ENCODE measurements at regions not wholly inside any gene's neighbourhood (a gene's known extent, or its start where the extent isn't known, plus 50 kb on each side); places are given as distances from the start of the nearest gene placed in this dataset.
A peak's percentile ranks its signal among the peaks of the same experiment; 100 is the strongest.

DNA sequence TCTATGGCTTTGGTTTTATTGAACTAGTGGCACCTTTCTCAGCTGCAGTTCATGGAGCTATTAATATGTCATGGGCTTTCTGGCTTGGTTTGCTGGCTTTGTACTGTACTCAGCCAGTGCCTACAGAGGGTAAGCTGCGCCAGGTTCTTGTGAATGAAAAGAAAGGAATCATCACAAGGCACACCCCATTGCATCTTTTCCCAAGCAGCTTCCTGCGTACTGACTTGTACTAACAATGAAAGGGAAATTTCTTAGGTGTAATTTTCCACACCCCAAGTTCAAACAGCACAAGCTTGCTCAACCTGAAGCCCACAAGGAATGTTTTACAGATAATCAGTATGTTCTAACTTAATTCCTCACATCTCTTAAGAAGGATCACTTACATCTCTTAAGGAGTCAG lies 78.0 kb upstream of the TNFSF18 start:
- Histone ChIP-seq H3K27ac (ENCODE audit: low read depth, low read length) (no peak overlapping the region), H3K9ac (ENCODE audit: low read depth, low read length) (no peak overlapping the region), H3K9me3 (ENCODE audit: insufficient read depth, low read depth, low read length) (no peaks in the 10 kb centered on the region), H3K4me1 (ENCODE audit: insufficient read depth, low read length) (peaks cover 1% of the 10 kb centered on the region; the same call in 1 of the 2 replicates), H3K4me3 (ENCODE audit: low read length) (no peak overlapping the region), H3K27me3 (ENCODE audit: insufficient read depth, low read length) (no peaks in the 10 kb centered on the region), H3K36me3 (ENCODE audit: insufficient read depth, low read length) (no peaks in the 10 kb centered on the region)
- WGBS: 100% methylated on average over 1 of the region's 2 CpGs

DNA sequence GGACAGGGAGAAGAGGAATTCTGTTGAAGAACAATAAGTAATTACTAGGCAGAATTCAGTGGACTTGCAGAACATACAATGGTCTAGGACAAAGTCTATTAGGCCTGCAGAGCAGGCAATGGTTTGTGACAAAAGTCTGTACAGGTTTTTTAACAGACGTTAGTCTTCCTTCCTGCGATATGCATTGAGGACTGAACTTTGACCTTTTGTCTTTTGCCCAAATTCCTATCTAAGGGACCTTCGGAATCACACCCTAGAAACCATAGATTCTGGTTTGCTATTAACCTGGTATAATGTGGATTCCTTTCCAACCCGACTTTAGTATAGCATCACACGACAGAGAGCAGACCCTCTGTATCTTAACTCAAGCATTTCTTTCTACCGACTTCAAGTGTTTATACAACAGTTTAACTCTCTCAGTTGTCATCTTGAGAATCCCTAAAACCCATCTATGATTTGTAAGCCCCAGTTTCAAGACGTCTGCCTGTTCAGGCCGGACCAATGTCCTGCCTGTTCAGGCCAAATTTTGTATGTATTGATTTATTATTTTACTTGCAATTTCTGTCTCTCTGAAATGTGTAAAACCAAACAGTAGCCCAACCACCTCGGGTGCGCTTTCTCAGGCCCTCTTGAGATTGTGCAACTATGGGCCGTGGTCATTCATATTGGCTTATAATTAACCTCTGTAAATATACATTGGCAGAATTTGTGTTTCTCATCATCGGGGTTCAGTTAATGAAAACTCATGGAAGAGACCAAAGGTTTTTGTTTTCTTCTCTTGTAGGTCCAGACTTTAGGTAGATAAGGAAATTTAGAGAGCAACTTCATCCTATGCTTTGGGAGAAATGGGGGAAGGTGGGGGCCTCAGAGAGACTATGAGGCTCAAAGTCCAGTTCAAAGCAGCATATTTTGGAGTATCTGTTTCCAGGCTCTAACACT lies 76.9 kb upstream of the TNFSF18 start:
- H3K27me3 ChIP-seq (ENCODE audit: insufficient read depth, low read length): no peaks in the 10 kb centered on the region
- H3K4me3 ChIP-seq (ENCODE audit: low read length): no peak overlapping the region
- H3K27ac ChIP-seq (ENCODE audit: low read depth, low read length): no peak overlapping the region
- 93% methylated on average over 12 of the region's 12 CpGs for WGBS
- no peaks in the 10 kb centered on the region for H3K36me3 ChIP-seq (ENCODE audit: insufficient read depth, low read length)
- H3K9me3 ChIP-seq (ENCODE audit: insufficient read depth, low read depth, low read length): no peaks in the 10 kb centered on the region
- no peak overlapping the region for H3K9ac ChIP-seq (ENCODE audit: low read depth, low read length)
- H3K4me1 ChIP-seq (ENCODE audit: insufficient read depth, low read length): peaks cover 6% of the 10 kb centered on the region

DNA sequence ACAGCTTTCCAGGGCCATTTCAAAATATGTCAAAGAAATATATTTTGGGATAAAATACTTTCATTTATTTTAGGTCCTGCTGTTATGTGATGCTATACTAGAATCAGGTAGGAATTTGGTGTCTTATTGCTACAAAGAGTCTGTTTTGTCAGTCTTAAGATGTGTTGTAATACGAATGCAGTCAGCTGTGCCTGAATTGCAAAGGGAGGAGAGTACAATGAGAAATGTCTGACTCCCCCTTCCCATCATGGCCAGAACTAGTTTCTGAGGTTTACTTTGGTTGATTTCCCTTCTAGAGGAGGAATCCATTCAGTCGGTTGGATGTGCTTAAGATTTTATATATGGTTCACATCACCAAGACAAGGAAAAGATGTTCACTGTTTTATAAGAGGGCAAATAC lies 75.7 kb upstream of the TNFSF18 start:
- no peak overlapping the region for H3K27ac ChIP-seq (ENCODE audit: low read depth, low read length)
- H3K9me3 ChIP-seq (ENCODE audit: insufficient read depth, low read depth, low read length): no peaks in the 10 kb centered on the region
- no peak overlapping the region for H3K9ac ChIP-seq (ENCODE audit: low read depth, low read length)
- H3K27me3 ChIP-seq (ENCODE audit: insufficient read depth, low read length): no peaks in the 10 kb centered on the region
- H3K4me1 ChIP-seq (ENCODE audit: insufficient read depth, low read length): peaks cover 13% of the 10 kb centered on the region
- no peak overlapping the region for H3K4me3 ChIP-seq (ENCODE audit: low read length)
- no peaks in the 10 kb centered on the region for H3K36me3 ChIP-seq (ENCODE audit: insufficient read depth, low read length)
- WGBS: 88% methylated on average over 1 of the region's 2 CpGs

DNA sequence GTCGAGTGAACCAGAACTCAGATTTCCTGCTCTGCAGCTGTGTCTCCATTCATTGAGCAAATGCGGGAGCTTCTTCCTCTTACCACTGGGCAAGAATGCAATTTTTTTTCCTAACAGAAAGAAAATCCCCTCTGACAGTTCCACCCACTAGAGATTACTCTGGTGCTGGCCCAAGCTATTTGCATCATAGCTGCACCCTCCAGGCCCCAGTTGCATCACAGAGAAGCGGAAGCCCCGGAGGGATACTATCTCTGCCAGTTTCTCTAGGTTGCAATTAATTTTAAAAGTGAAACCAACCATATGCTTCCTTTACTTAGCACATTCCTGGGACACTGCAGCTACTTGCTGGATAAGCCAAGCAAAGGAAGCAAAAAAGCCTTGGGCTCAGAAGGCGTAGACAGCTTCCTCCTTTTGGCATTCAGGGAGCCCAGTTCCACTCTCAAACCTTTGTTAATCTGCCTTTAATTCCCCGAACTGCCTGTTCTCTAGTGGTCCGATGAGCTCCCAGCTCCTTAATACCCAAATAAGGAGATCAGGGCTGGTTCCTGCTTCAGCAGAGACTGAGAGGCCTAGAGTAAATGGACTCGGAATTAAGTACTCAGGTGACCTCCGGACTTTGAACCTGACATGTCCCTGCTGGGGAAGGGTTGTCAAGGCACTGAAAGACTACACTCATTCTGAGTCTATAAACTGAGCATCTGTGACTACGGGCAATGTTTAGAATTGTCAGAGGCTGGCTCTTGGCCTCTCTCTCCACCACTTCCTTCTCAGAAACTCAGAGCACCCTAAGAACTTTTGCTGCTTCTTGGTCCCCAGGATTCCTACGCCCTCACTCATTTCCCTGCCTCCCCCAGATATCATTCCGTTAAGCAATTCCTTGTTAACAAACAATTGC lies 72.5 kb upstream of the TNFSF18 start:
- no peak overlapping the region; the same call in 1 of the 2 replicates for H3K9ac ChIP-seq (ENCODE audit: low read depth, low read length)
- H3K9me3 ChIP-seq (ENCODE audit: insufficient read depth, low read depth, low read length): no peaks in the 10 kb centered on the region
- H3K4me1 ChIP-seq (ENCODE audit: insufficient read depth, low read length): peaks cover 13% of the 10 kb centered on the region
- H3K36me3 ChIP-seq (ENCODE audit: insufficient read depth, low read length): no peaks in the 10 kb centered on the region
- H3K27ac ChIP-seq (ENCODE audit: low read depth, low read length): peak overlapping the region; percentile 57; the same call in 1 of the 2 replicates
- 62% methylated on average over 12 of the region's 12 CpGs for WGBS
- H3K27me3 ChIP-seq (ENCODE audit: insufficient read depth, low read length): no peaks in the 10 kb centered on the region
- H3K4me3 ChIP-seq (ENCODE audit: low read length): no peak overlapping the region

DNA sequence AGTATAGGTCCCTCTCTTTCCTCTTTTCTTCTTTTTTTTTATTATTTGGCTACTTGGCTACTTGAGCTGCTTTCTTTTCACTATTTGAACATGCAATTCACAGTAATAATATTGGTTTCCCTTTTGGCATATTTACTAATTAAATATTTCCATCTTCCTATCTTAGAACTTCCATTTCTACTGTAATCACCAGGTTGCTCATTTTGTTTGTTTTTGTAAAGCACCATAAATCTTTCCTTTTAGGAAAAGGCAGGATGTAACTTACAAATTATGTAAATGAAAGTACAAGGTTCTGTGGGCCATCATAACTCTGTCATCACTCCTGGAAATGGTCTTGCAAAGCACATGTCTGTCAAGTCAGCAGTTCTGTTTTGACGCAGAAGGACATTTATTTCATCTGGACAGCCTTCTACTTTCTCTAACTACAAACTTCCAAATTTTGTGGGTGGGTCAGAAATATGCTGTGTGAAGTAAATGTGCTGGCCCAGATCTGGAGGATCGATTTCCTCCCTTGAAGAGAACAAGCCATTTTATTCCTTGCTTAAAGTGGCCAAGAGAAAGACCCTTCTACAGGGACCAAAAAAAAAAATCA lies 71.7 kb upstream of the TNFSF18 start:
- H3K4me3 ChIP-seq (ENCODE audit: low read length): no peak overlapping the region
- H3K9me3 ChIP-seq (ENCODE audit: insufficient read depth, low read depth, low read length): no peaks in the 10 kb centered on the region
- H3K27me3 ChIP-seq (ENCODE audit: insufficient read depth, low read length): no peaks in the 10 kb centered on the region
- no peaks in the 10 kb centered on the region for H3K36me3 ChIP-seq (ENCODE audit: insufficient read depth, low read length)
- WGBS: 85% methylated on average over 2 of the region's 2 CpGs
- peak overlapping the region; percentile 57; the same call in 1 of the 2 replicates for H3K27ac ChIP-seq (ENCODE audit: low read depth, low read length)
- H3K4me1 ChIP-seq (ENCODE audit: insufficient read depth, low read length): peaks cover 13% of the 10 kb centered on the region
- H3K9ac ChIP-seq (ENCODE audit: low read depth, low read length): no peak overlapping the region

DNA sequence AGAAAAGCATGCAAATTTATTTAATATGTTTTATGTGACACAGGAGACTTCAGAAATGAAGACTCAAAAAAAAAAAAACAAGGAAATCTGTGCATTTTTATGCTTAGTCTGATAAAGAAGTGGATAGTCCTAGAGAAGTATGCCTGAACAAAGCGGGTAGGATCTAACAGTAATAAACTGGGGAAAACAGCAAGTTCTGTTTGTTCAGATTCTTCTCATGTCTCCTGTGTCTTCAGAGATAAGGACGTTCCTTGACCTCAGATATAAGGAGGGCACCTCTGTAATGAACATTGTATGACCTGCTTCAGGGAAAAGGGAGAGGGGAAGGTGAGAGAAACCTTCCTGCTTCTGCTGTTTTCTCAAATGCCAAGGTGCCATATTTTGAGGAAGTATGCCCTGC lies 67.7 kb upstream of the TNFSF18 start:
- Histone ChIP-seq H3K36me3 (ENCODE audit: insufficient read depth, low read length) (no peaks in the 10 kb centered on the region), H3K27ac (ENCODE audit: low read depth, low read length) (no peak overlapping the region), H3K4me3 (ENCODE audit: low read length) (no peak overlapping the region), H3K4me1 (ENCODE audit: insufficient read depth, low read length) (peaks cover 8% of the 10 kb centered on the region), H3K9me3 (ENCODE audit: insufficient read depth, low read depth, low read length) (no peaks in the 10 kb centered on the region), H3K27me3 (ENCODE audit: insufficient read depth, low read length) (no peaks in the 10 kb centered on the region), H3K9ac (ENCODE audit: low read depth, low read length) (no peak overlapping the region)
- WGBS: 89% methylated on average over 2 of the region's 2 CpGs

DNA sequence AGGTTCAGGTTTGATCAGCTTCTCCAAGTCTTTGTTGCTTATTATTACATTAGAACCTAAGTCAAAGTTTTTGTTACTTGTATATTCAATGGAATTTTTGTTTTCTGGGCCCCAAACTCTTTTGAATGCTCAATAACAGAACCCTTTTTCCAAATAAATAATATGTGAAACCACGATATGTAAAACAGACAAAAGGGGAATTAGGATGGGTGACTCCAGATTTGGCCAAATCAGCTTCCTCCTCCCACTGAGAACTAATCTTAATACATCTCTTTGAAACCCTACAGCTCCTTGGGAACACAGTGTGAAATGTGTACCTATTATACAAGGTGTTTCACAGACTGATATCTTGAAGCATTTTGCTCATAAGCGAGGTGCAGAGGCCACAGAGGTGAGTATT lies 67.0 kb upstream of the TNFSF18 start:
- WGBS: 86% methylated on average over 1 of the region's 2 CpGs
- H3K36me3 ChIP-seq (ENCODE audit: insufficient read depth, low read length): no peaks in the 10 kb centered on the region
- no peaks in the 10 kb centered on the region for H3K27me3 ChIP-seq (ENCODE audit: insufficient read depth, low read length)
- H3K4me3 ChIP-seq (ENCODE audit: low read length): no peak overlapping the region
- no peak overlapping the region for H3K27ac ChIP-seq (ENCODE audit: low read depth, low read length)
- H3K9ac ChIP-seq (ENCODE audit: low read depth, low read length): no peak overlapping the region
- no peaks in the 10 kb centered on the region for H3K9me3 ChIP-seq (ENCODE audit: insufficient read depth, low read depth, low read length)
- H3K4me1 ChIP-seq (ENCODE audit: insufficient read depth, low read length): peaks cover 8% of the 10 kb centered on the region

DNA sequence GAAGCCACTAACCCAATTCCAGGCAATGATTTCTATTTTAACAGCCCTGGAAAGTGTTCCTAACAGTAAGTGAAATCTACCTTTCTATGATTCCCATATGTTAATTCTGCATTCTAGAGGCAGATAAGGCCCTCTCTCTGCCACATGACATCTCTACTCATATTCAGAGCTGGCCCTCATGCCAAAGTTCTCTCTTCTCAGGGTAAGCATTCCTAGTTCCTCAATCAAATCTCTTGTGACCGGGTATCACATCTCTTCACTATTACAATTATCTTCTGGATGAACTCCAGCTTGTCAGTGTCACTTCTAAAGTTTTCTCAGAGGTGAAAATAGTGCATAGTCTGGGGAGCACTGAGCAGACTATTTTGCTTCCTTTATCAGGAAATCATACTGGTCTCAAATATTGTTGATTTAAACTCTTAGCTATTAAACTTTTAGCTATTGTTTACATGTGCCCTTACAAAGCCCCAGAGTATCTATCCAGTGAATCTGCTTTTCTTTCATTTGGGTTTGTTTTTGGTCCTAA lies 66.4 kb upstream of the TNFSF18 start:
- H3K9me3 ChIP-seq (ENCODE audit: insufficient read depth, low read depth, low read length): no peaks in the 10 kb centered on the region
- WGBS: 96% methylated on average over 1 of the region's 1 CpG
- H3K4me3 ChIP-seq (ENCODE audit: low read length): no peak overlapping the region
- no peaks in the 10 kb centered on the region for H3K36me3 ChIP-seq (ENCODE audit: insufficient read depth, low read length)
- no peak overlapping the region for H3K9ac ChIP-seq (ENCODE audit: low read depth, low read length)
- no peaks in the 10 kb centered on the region for H3K27me3 ChIP-seq (ENCODE audit: insufficient read depth, low read length)
- peaks cover 2% of the 10 kb centered on the region; the same call in 1 of the 2 replicates for H3K4me1 ChIP-seq (ENCODE audit: insufficient read depth, low read length)
- H3K27ac ChIP-seq (ENCODE audit: low read depth, low read length): no peak overlapping the region

DNA sequence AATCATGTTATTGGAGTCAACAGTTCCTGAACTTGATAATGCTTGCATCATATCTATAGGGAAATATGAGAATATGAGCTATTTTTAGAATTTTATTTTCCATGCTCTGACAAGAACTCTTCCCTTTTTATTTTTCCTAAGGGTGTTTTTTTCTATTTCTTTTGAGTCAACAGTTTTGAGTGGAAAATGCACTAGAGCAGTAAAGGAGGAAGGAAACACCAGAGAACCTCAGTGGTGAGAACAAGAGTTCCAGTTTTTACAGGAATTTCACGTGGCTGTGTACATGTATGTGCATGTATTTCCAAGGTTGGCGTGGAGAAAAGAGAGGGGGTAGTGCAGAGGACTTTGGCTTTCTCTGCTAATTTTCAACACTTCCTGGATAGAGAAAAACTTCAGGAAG lies 63.6 kb upstream of the TNFSF18 start:
- Histone ChIP-seq H3K27ac (ENCODE audit: low read depth, low read length) (no peak overlapping the region), H3K9me3 (ENCODE audit: insufficient read depth, low read depth, low read length) (no peaks in the 10 kb centered on the region), H3K4me1 (ENCODE audit: insufficient read depth, low read length) (no peaks in the 10 kb centered on the region), H3K27me3 (ENCODE audit: insufficient read depth, low read length) (no peaks in the 10 kb centered on the region), H3K36me3 (ENCODE audit: insufficient read depth, low read length) (no peaks in the 10 kb centered on the region), H3K4me3 (ENCODE audit: low read length) (no peak overlapping the region), H3K9ac (ENCODE audit: low read depth, low read length) (no peak overlapping the region)
- WGBS: 87% methylated on average over 2 of the region's 2 CpGs

DNA sequence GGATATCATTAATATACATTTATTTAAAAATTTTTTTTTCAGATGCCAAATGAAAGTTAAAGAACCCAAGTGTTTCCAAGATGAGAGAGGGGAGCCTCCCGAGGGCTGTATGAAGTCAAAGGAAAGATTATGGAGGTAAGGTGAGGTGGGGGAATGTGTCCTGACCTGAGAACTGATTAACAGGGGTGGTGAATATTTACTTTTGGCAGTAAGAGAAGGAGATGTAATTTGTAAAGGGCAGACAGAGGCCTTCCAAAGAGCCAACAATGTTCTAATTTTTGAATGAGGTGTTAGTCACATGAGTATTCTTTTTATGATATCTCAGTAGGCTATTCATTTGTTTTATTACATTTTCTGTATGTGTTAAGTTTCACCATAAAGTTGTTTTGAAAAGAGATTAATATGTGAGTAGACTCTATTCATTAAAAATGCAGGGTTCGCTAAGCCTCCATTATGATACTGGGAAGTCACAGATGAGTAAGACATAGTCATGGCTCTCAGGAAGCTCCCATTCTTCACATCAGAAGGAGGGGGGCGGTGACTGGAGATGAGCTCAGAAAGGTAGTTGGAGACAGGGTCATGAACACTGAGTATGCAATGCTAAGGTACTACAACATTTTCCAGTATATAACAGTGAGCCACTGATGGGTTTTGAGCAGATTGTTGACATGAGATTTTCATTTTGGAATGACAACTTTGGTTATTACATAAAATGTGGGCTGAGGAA lies 62.4 kb upstream of the TNFSF18 start:
- no peak overlapping the region for H3K9ac ChIP-seq (ENCODE audit: low read depth, low read length)
- H3K27ac ChIP-seq (ENCODE audit: low read depth, low read length): no peak overlapping the region
- no peaks in the 10 kb centered on the region for H3K4me1 ChIP-seq (ENCODE audit: insufficient read depth, low read length)
- H3K36me3 ChIP-seq (ENCODE audit: insufficient read depth, low read length): no peaks in the 10 kb centered on the region
- 89% methylated on average over 3 of the region's 3 CpGs for WGBS
- H3K27me3 ChIP-seq (ENCODE audit: insufficient read depth, low read length): no peaks in the 10 kb centered on the region
- peaks cover 6% of the 10 kb centered on the region; the same call in 1 of the 2 replicates for H3K9me3 ChIP-seq (ENCODE audit: insufficient read depth, low read depth, low read length)
- no peak overlapping the region for H3K4me3 ChIP-seq (ENCODE audit: low read length)

Measured in HUES64 (cell line).